HepG2 (cell line): ENCODE measurements at regions not wholly inside any gene's neighbourhood (a gene's known extent, or its start where the extent isn't known, plus 50 kb on each side); places are given as distances from the start of the nearest gene placed in this dataset.
A peak's percentile ranks its signal among the peaks of the same experiment; 100 is the strongest.
"Not testable (repeated sequence)": the region's sequence is repeated elsewhere in the genome, so short reads cannot be mapped to it uniquely, and the experiment has no call there.

ENCODE experiments used
- ATAC-seq: fragments of 200-7000 bp; cut with Tn5 transposase; 3 replicates; pipeline ENCODE4 v1.9.1; 2020; ENCODE audit warnings: mild to moderate bottlenecking, moderate library complexity
- BruUV-seq: library from RNA; stranded (reverse); fragments of 400-500 nt; replicated peaks from 2 replicates; lab custom pipeline; 2021; lab: Mats Ljungman, UMichigan
- CTCF ChIA-PET: fragments of 300-600 bp; formaldehyde crosslinking; extraction: SDS; loops from one replicate; lab custom pipeline; 2021; ENCODE audit warnings: low total read pairs, inconsistent platforms, low intra/inter-chr PET ratio; lab: Yijun Ruan, JAX
- POLR2A ChIA-PET: fragments of 350-600 bp; sonication (Branson Sonifier 250); formaldehyde crosslinking; loops from one replicate; lab custom pipeline; 2020; ENCODE audit warnings: antibody characterized with exemption, inconsistent platforms; lab: Yijun Ruan, JAX
- DNase-seq: peaks from one replicate; pipeline ENCODE4 v3.0.0-alpha.2; 2015; ENCODE audit warnings: low spot score
- FAIRE-seq: peaks from 3 replicates; lab custom pipeline; 2011; peaks lifted over from hg19 to GRCh38; lab: Jason Lieb, UNC
- H2AFZ ChIP-seq: one replicate; pipeline ENCODE4 v1.6.1; 2011; ENCODE audit warnings: low read length, inconsistent platforms
- H3K27ac ChIP-seq: fragments of 300-600 bp; 3 replicates; pipeline ENCODE4 v1.8.0; 2011; ENCODE audit warnings: mixed run types, mild to moderate bottlenecking, mixed read lengths, low read length, inconsistent platforms; ENCODE audit not compliant: insufficient read depth; ENCODE audit errors: extremely low read length
- H3K27me3 ChIP-seq, 2 experiments: fragments of 200-600 bp in 1 of 2; 2 replicates in 1 of 2; 3 replicates in 1 of 2; pipeline versions ENCODE4 v1.6.0 to v1.8.0; 2011; ENCODE audit warnings: low read length in 2 of 2, mild to moderate bottlenecking in 2 of 2, moderate library complexity in 2 of 2, inconsistent platforms in 1 of 2; ENCODE audit not compliant: insufficient read depth in 2 of 2, control insufficient read depth in 1 of 2
- H3K36me3 ChIP-seq, 2 experiments: fragments of 200-600 bp in 1 of 2; replicated peaks in 1 of 2; 2 replicates in 1 of 2; 3 replicates in 1 of 2; pipeline versions ENCODE4 v1.5.1 to v1.8.0; 2011; ENCODE audit warnings: low read length in 2 of 2, inconsistent platforms in 1 of 2; ENCODE audit not compliant: insufficient read depth in 2 of 2, control insufficient read depth in 1 of 2
- H3K4me1 ChIP-seq: 2 replicates; pipeline ENCODE4 v1.5.1; 2012; ENCODE audit warnings: low read length, inconsistent platforms; ENCODE audit not compliant: insufficient read depth
- H3K4me2 ChIP-seq: 2 replicates; pipeline ENCODE4 v1.6.0; 2011; ENCODE audit warnings: low read depth, low read length, inconsistent platforms
- H3K4me3 ChIP-seq, 3 experiments: fragments of 200-600 bp in 1 of 3; sonication (generic), shearing (Covaris generic) in 1 of 3; replicated peaks in 1 of 3; 2 replicates each; pipeline ENCODE4 v1.5.1; 2011 to 2016; ENCODE audit warnings: low read length in 3 of 3, inconsistent platforms in 2 of 3, low read depth in 2 of 3, mild to moderate bottlenecking in 2 of 3, control low read depth in 1 of 3, mixed read lengths in 1 of 3; ENCODE audit not compliant: insufficient read depth in 1 of 3
- H3K79me2 ChIP-seq: one replicate; pipeline ENCODE4 v1.6.1; 2011; ENCODE audit warnings: low read length, inconsistent platforms; ENCODE audit not compliant: insufficient read depth
- H3K9ac ChIP-seq: 2 replicates; pipeline ENCODE4 v1.6.0; 2011; ENCODE audit warnings: mild to moderate bottlenecking, low read depth, low read length, inconsistent platforms; ENCODE audit not compliant: insufficient read depth
- H3K9me3 ChIP-seq: 2 replicates; pipeline ENCODE4 v1.5.1; 2012; ENCODE audit warnings: mild to moderate bottlenecking, low read length
- H4K20me1 ChIP-seq: 2 replicates; pipeline ENCODE4 v1.6.0; 2011; ENCODE audit warnings: inconsistent platforms, mild to moderate bottlenecking, low read length, moderate library complexity; ENCODE audit not compliant: insufficient read depth
- CAMTA2 ChIP-seq: sonication (generic); formaldehyde crosslinking; IDR thresholded peaks from 2 replicates; pipeline ENCODE4 v1.4.0; 2020; ENCODE audit warnings: mild to moderate bottlenecking, missing genetic modification reagents, borderline replicate concordance
- DRAP1 ChIP-seq: IDR thresholded peaks from 2 replicates; pipeline ENCODE4 v1.6.1; 2016; ENCODE audit warnings: missing genetic modification reagents, missing compliant biosample characterization
- KDM1A ChIP-seq: IDR thresholded peaks from 2 replicates; pipeline ENCODE4 v1.6.1; 2016; ENCODE audit warnings: missing compliant biosample characterization
- SRSF4 ChIP-seq: fragments of 200-400 bp; formaldehyde crosslinking; IDR thresholded peaks from one replicate; pipeline ENCODE4 v1.6.1; 2018; ENCODE audit warnings: mild to moderate bottlenecking, low read depth, low read length, moderate library complexity; ENCODE audit not compliant: poor library complexity, severe bottlenecking
- ZFP91 ChIP-seq: sonication (generic); formaldehyde crosslinking; IDR thresholded peaks from 2 replicates; pipeline ENCODE4 v1.9.0; 2022; ENCODE audit warnings: missing genetic modification reagents, mild to moderate bottlenecking, borderline replicate concordance
- ZMYM3 ChIP-seq: sonication (generic); formaldehyde crosslinking; IDR thresholded peaks from 2 replicates; pipeline ENCODE4 v1.5.1; 2020; ENCODE audit warnings: mild to moderate bottlenecking, missing genetic modification reagents
- ZNF17 ChIP-seq: sonication (generic); formaldehyde crosslinking; IDR thresholded peaks from 2 replicates; pipeline ENCODE4 v1.5.0; 2020; ENCODE audit warnings: mild to moderate bottlenecking, missing genetic modification reagents
- ZNF20 ChIP-seq: sonication (generic); formaldehyde crosslinking; IDR thresholded peaks from 2 replicates; pipeline ENCODE4 v1.4.0; 2020; ENCODE audit warnings: mild to moderate bottlenecking, moderate library complexity, missing genetic modification reagents
- ZNF230 ChIP-seq: sonication (generic); formaldehyde crosslinking; IDR thresholded peaks from 2 replicates; pipeline ENCODE4 v1.4.0; 2020; ENCODE audit warnings: mild to moderate bottlenecking, missing genetic modification reagents
- ZNF256 ChIP-seq: sonication (generic); formaldehyde crosslinking; conservative IDR thresholded peaks from 2 replicates; pipeline ENCODE4 v1.4.0; 2020; ENCODE audit warnings: missing genetic modification reagents
- ZNF296 ChIP-seq: sonication (generic); formaldehyde crosslinking; conservative IDR thresholded peaks from 2 replicates; pipeline ENCODE4 v1.5.0; 2020; ENCODE audit warnings: mild to moderate bottlenecking, missing genetic modification reagents
- ZNF317 ChIP-seq: sonication (generic); formaldehyde crosslinking; IDR thresholded peaks from 2 replicates; pipeline ENCODE4 v1.5.0; 2020; ENCODE audit warnings: mild to moderate bottlenecking, missing genetic modification reagents
- ZNF335 ChIP-seq: sonication (generic); formaldehyde crosslinking; IDR thresholded peaks from 2 replicates; pipeline ENCODE4 v1.4.0; 2020; ENCODE audit warnings: missing genetic modification reagents
- ZNF350 ChIP-seq: sonication (generic); formaldehyde crosslinking; IDR thresholded peaks from 2 replicates; pipeline ENCODE4 v1.4.0; 2020; ENCODE audit warnings: mild to moderate bottlenecking, low read depth, missing genetic modification reagents, borderline replicate concordance
- ZNF430 ChIP-seq: sonication (generic); formaldehyde crosslinking; IDR thresholded peaks from 2 replicates; pipeline ENCODE4 v1.9.0; 2021; ENCODE audit warnings: mild to moderate bottlenecking, missing genetic modification reagents
- ZNF510 ChIP-seq: sonication (generic); formaldehyde crosslinking; IDR thresholded peaks from 2 replicates; pipeline ENCODE4 v1.4.0; 2020; ENCODE audit warnings: low read depth, mild to moderate bottlenecking, missing genetic modification reagents
- ZNF672 ChIP-seq: sonication (generic); formaldehyde crosslinking; IDR thresholded peaks from 2 replicates; pipeline ENCODE4 v1.8.1; 2022; ENCODE audit warnings: missing genetic modification reagents
- WGBS: methylation state at CpG from one replicate; pipeline ENCODE4 v1.1.6; 2017; ENCODE audit warnings: low lambda C conversion rate; 5-methylcytosine and 5-hydroxymethylcytosine counted together
- in situ Hi-C: cut with HindIII; loops from 2 replicates; pipeline ENCODE4 v1.10.0; 2017; ENCODE audit warnings: low pct_unique_long_range_greater_than_20kb; ENCODE audit not compliant: extremely low pct_ligation_motif_present
- intact Hi-C: fragments of 100-400 bp; cut with micrococcal nuclease; formaldehyde crosslinking; loops from one replicate; pipeline ENCODE4 v1.10.0; 2022; ENCODE audit not compliant: unreplicated experiment

GRCh38 chr18:57879924-57880323, 76.8 kb upstream of the ATP8B1 start:
- H3K36me3 ChIP-seq, DNase-seq, CTCF ChIA-PET, POLR2A ChIA-PET, H3K9me3 ChIP-seq, H3K4me3 ChIP-seq, H3K9ac ChIP-seq, BruUV-seq, H3K27me3 ChIP-seq, H2AFZ ChIP-seq, ATAC-seq, H3K27ac ChIP-seq, H3K4me2 ChIP-seq, H3K79me2 ChIP-seq, FAIRE-seq, H4K20me1 ChIP-seq: not testable (repeated sequence)
- WGBS: 38% methylated on average over 4 of the region's 4 CpGs
- peaks cover 22% of the 10 kb centered on the region for H3K4me1 ChIP-seq
- in situ Hi-C loops: loop anchor here (5.0 to 25.0 kb wide), 2 partner anchors 232 to 617 kb away; no protein-coding TSS in a partner anchor
- peak; percentile 38; the same call in 1 of the 2 replicates for TF ChIP-seq ZNF430 (CRISPR knock-in tag)
- intact Hi-C loops: loop anchor here (5.0 to 10.0 kb wide), 5 partner anchors 77 to 1197 kb away; no protein-coding TSS in a partner anchor

GRCh38 chr18:57869221-57869620, 66.1 kb upstream of the ATP8B1 start:
- H3K27ac ChIP-seq: no peak overlapping the region
- H3K36me3 ChIP-seq: no peaks in the 10 kb centered on the region
- no peaks in the 10 kb centered on the region for H3K27me3 ChIP-seq
- DNase-seq (no peak), ATAC-seq (no peak), FAIRE-seq (no peak)
- no peak for TF ChIP-seq ZNF510 (CRISPR knock-in tag)
- no peak for TF ChIP-seq ZFP91
- no peak for TF ChIP-seq KDM1A (CRISPR knock-in tag)
- TF ChIP-seq CAMTA2: no peak
- TF ChIP-seq ZNF335 (CRISPR knock-in tag): no peak
- no peak for TF ChIP-seq SRSF4
- no peak for TF ChIP-seq ZNF317 (CRISPR knock-in tag)
- TF ChIP-seq ZMYM3 (CRISPR knock-in tag): no peak
- no peak for TF ChIP-seq ZNF230 (CRISPR knock-in tag)
- TF ChIP-seq ZNF20 (CRISPR knock-in tag): no peak
- no peak for TF ChIP-seq ZNF672 (CRISPR knock-in tag)
- TF ChIP-seq ZNF256 (CRISPR knock-in tag): no peak
- no peak for TF ChIP-seq DRAP1 (CRISPR knock-in tag)
- TF ChIP-seq ZNF296 (CRISPR knock-in tag): no peak
- TF ChIP-seq ZNF350 (CRISPR knock-in tag): no peak
- TF ChIP-seq ZNF17 (CRISPR knock-in tag): no peak
- H3K9me3 ChIP-seq: peaks cover 13% of the 10 kb centered on the region; the same call in 1 of the 2 replicates
- no peak overlapping the region for H3K4me2 ChIP-seq
- H4K20me1 ChIP-seq: no peaks in the 10 kb centered on the region
- no peaks in the 10 kb centered on the region for H3K79me2 ChIP-seq
- intact Hi-C loops (no loop called here), in situ Hi-C loops (no loop called here)
- peaks cover 11% of the 10 kb centered on the region for H3K4me1 ChIP-seq
- CTCF ChIA-PET: no interaction called here
- no peak overlapping the region for H3K4me3 ChIP-seq
- H3K9ac ChIP-seq: no peak overlapping the region
- POLR2A ChIA-PET: no interaction called here
- no peak overlapping the region for H2AFZ ChIP-seq
- no TSS peak for BruUV-seq
